NCI-H2227 treated with DMSO at 0.1 percent for 48 hours (cell line): ENCODE measurements at regions not wholly inside any gene's neighbourhood (a gene's known extent, or its start where the extent isn't known, plus 50 kb on each side); places are given as distances from the start of the nearest gene placed in this dataset.

ENCODE experiments used
- DNase-seq: peaks from one replicate; lab custom pipeline; 2025; lab: John Stamatoyannopoulos, UW

- no peak for DNase-seq
These were observed 229.1 kb upstream of the APCDD1 start for GRCh38 chr18:10225300-10225699.

GRCh38 chr18:10226971-10227370 is 227.5 kb upstream of the APCDD1 start:
- no peak for DNase-seq

- no peak for DNase-seq
These were observed 226.1 kb upstream of the APCDD1 start for GRCh38 chr18:10228326-10228725.

- no peak for DNase-seq
These were observed 225.0 kb upstream of the APCDD1 start for GRCh38 chr18:10229458-10229857.

- no peak for DNase-seq
These were observed 224.4 kb upstream of the APCDD1 start for GRCh38 chr18:10230072-10230471.

- no peak for DNase-seq
These were observed 223.2 kb upstream of the APCDD1 start for GRCh38 chr18:10231220-10231619.

GRCh38 chr18:10232062-10232461 is 222.4 kb upstream of the APCDD1 start:
- no peak for DNase-seq

- DNase-seq = no peak
These were observed 221.2 kb upstream of the APCDD1 start for GRCh38 chr18:10233082-10233875.

- no peak for DNase-seq
These were observed 220.2 kb upstream of the APCDD1 start for GRCh38 chr18:10234281-10234680.

- DNase-seq = no peak
These were observed 219.3 kb upstream of the APCDD1 start for GRCh38 chr18:10234912-10235660.

GRCh38 chr18:10235661-10235952 is 218.8 kb upstream of the APCDD1 start:
- no peak for DNase-seq

- no peak for DNase-seq
These were observed 215.3 kb upstream of the APCDD1 start for GRCh38 chr18:10239103-10239502.

GRCh38 chr18:10239991-10240634 is 214.3 kb upstream of the APCDD1 start:
- no peak for DNase-seq

GRCh38 chr18:10240973-10241372 is 213.5 kb upstream of the APCDD1 start:
- no peak for DNase-seq

GRCh38 chr18:10241579-10241978 is 212.9 kb upstream of the APCDD1 start:
- DNase-seq = no peak

GRCh38 chr18:10242936-10243680 is 211.3 kb upstream of the APCDD1 start:
- DNase-seq = no peak

- DNase-seq = no peak
These were observed 210.1 kb upstream of the APCDD1 start for GRCh38 chr18:10244341-10244740.

GRCh38 chr18:10245031-10245845 is 209.2 kb upstream of the APCDD1 start:
- no peak for DNase-seq

- DNase-seq = no peak
These were observed 208.6 kb upstream of the APCDD1 start for GRCh38 chr18:10245846-10246175.

GRCh38 chr18:10247021-10247741 is 207.3 kb upstream of the APCDD1 start:
- no peak for DNase-seq

- DNase-seq = no peak
These were observed 206.7 kb upstream of the APCDD1 start for GRCh38 chr18:10247742-10248082.
